GM12874 (cell line): ENCODE measurements at regions not wholly inside any gene's neighbourhood (a gene's known extent, or its start where the extent isn't known, plus 50 kb on each side); places are given as distances from the start of the nearest gene placed in this dataset.

Experiments used
- TF ChIP-seq, protein P1 (sequence below): IDR thresholded peaks from 2 replicates; pipeline ENCODE4 v1.5.1; 2011; ENCODE audit warnings: low read depth, mild to moderate bottlenecking, control low read depth, low read length, moderate library complexity; ENCODE audit not compliant: insufficient read depth

DNA sequence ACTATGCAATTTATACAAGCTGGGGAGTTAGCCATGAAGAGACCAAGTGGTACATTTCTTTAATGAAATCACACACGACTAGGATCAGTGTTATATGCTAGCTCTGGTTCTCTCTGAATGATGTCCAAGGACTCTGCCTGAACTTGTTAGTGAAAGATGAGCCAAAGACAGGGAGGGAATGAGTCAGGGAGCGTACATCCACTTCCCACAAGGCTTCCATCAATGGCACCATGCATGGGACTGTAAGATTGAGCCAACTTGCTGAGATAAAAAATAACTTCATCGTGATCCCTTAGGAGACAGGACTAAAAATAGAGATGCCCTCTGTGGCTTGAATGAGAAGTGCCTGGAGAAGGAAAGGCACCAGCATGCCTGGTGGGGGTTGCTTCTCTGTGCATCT lies 629.7 kb downstream of the ACTR3B start:
- TF ChIP-seq, protein P1, sequence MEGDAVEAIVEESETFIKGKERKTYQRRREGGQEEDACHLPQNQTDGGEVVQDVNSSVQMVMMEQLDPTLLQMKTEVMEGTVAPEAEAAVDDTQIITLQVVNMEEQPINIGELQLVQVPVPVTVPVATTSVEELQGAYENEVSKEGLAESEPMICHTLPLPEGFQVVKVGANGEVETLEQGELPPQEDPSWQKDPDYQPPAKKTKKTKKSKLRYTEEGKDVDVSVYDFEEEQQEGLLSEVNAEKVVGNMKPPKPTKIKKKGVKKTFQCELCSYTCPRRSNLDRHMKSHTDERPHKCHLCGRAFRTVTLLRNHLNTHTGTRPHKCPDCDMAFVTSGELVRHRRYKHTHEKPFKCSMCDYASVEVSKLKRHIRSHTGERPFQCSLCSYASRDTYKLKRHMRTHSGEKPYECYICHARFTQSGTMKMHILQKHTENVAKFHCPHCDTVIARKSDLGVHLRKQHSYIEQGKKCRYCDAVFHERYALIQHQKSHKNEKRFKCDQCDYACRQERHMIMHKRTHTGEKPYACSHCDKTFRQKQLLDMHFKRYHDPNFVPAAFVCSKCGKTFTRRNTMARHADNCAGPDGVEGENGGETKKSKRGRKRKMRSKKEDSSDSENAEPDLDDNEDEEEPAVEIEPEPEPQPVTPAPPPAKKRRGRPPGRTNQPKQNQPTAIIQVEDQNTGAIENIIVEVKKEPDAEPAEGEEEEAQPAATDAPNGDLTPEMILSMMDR: no peak

DNA sequence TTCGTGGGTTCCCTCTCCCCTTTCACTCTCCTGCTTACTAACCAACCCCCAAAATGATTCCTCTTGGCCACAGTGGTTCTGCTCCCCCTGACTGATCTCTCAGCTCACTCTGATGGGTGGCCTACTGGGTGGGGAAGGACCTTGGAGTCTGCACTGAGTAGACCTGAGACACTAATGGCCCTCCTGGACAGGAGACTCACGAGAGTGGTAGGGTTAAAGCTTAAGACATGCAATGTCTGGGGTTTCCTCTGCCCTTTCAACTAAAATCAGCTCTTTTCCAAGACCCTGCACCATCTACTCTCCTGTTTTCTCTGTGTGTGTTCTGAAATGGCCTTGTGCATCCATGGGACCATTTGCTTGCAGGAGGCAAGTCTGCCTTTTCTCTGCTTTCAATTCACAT lies 631.4 kb downstream of the ACTR3B start:
- TF ChIP-seq, protein P1: no peak

DNA sequence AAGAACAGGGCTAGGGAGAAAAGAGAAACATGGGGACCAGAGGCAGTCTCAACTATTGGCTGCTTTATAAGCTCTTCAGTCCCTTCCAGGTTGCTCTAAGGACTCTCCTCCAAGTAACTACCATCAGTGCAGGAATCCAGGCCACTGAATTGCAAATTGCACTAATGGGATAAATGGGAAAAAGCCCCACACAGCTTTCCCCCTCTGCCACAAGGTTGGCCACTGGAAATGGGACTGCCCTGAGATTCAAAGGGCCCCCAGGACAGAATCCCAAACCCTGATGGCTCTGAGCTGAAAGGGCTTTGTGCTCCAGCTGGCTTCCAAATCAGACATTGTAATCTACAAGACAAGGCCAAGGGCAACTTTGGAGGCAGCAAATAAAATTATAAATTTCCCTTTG lies 633.2 kb downstream of the ACTR3B start:
- TF ChIP-seq, protein P1: no peak

DNA sequence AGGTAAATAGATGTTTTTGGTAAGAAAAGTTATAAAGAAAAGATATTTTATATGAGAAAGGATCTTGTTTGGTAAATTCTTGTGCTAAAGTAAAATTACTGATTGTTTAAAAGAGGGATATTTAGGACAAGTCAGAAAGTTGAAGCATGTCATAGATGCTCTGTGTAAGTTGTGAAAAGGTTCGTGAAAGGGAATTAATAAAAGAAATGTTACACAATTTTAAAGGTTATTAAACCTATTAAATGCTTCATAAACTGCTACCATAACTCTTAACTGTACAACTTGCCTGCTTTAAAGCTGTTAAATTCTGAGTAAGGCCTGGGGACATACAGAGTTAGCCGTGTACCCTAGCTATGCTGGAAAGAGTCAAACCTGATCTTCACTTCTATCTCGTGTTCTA lies 634.1 kb downstream of the ACTR3B start:
- TF ChIP-seq, protein P1: no peak

DNA sequence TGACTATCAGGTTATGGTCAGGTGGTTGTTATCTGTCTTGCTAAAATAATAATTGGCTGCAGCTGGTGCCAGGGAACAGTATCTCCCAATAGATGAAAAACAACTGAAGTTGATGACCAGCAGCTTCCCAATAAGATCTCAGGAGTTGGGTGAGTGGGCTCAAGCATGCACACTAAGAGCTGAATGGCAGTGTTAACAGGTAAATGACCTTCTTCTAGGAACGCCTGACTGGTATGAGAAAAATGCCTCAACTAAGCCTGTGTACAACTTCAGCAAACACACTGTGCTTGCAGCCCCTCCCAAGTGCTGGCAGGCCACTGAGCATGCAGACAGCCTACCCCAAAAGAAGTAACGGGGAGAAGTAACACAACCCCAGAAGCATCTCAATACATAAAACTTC lies 636.9 kb downstream of the ACTR3B start:
- TF ChIP-seq, protein P1: no peak

DNA sequence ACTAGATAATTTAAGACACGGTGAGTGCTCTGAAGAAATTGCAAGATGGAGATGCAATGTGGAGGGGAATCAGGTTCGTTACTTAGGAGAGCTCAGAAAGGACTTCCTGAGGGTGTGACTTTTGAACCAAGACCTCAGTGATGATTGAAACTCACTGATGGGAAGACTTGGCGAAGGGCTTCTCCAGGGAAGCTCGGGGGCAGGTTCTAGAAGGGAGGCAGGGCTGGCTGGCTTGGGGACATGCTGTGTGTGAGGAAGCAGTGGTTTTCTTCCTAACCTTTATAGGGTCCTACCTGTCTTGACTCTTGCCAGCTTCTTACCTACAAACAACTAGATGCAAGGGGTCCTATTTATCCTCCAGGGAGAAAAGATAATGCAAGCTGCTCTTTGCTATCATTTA lies 637.9 kb downstream of the ACTR3B start:
- TF ChIP-seq, protein P1: no peak

DNA sequence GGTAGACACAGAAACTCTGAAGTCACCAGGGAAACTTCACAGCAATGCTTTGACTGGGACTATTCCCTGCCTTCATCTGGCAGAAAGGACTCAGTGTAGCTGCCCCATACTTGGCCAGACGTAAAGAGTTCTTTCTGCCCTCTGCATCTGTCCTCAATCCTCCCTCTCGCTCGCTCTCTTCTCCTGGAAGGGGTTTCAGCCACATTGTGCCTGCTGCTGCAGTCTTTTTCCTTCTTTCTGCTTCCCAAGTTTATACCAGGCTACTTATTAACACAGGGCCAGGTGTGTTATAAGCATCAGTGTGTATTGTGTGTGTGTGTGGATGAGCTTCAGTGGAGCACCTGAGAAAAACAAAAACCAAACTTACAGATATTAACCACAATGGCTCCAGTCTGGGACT lies 638.4 kb downstream of the ACTR3B start:
- TF ChIP-seq, protein P1: no peak

DNA sequence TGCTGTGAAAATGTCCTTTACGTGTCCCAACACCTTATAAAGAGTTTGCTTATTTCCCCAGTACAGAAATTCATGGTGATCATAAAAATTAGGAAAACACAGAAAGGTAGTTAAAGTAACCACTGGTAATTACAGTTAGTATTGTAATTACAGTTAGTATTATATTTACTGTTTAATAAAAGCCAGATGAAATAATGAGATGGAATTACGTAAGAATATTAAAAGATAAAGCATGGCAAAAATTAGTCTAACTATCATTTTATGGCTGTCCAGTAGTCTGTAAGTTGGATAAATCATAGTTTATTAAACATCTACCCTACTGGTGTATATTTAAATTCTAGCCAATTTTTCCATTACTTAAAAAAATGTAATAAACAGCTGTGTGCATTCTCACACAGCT lies 638.8 kb downstream of the ACTR3B start:
- TF ChIP-seq, protein P1: no peak
